ENCODE measurements at regions not wholly inside any gene's neighbourhood (a gene's known extent, or its start where the extent isn't known, plus 50 kb on each side); places are given as distances from the start of the nearest gene placed in this dataset.
"Not testable (repeated sequence)": the region's sequence is repeated elsewhere in the genome, so short reads cannot be mapped to it uniquely, and the experiment has no call there.

DNA sequence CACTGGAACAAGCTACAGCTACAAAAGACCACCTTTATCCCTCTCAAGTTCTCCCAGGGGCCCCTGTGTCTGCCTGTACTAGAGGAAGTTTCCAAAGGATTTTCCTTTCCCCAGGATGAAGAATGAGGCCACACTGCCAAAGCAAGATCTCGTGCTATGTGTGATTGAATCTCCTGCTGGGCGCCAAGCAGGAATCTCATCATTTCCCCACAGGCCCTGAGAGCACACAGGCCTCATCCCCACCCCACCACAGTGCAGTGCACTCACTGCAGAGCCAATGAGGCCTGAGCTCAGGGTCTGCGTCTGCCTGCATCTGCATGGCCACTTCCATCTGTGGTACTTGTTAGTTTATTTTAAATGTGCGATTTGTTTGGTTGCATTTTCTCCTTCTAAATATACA lies 387.4 kb upstream of the ASIC2 start:
- no peak for DNase-seq (ENCODE audit: extremely low read depth, low read depth, low spot score)

DNA sequence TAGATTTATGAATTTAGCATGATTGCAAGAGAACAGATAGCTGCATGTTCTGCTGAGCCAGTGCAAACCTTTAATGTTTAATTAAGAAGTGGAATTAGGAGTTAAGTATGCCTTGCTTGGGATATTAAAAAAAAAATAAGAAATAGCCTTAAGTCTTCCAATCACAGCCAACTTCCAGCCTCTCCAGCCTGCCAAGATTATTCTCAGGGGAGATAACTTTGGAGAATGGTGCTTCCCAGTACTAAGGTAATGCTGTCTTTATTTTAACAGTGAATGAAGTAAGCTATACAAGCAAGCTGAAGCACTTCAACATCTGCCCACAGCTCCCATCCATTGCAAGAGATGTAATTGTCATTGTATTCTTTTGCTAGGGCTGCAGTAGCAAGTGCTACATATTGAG lies 389.5 kb upstream of the ASIC2 start:
- DNase-seq (ENCODE audit: extremely low read depth, low read depth, low spot score): no peak

DNA sequence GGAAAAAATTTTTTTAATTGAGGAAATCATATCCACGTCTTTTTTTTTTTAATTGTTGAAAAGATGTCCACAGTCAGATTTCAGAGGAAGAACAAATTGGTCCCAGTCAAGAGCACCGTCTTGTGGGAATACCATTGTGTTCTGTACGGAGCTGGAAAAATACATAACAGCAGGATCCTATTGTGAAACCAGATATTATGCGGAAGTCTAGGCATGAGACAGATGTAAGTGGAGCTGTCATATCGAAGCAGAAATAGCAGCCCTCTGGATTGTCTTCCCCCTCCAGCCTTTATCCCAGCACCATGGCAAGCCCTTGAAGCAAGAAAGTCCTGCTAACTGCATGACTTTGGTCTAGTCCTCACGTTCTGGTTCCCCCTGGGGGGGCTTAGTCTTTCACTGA lies 391.6 kb upstream of the ASIC2 start:
- no peak for DNase-seq (ENCODE audit: extremely low read depth, low read depth, low spot score)

DNA sequence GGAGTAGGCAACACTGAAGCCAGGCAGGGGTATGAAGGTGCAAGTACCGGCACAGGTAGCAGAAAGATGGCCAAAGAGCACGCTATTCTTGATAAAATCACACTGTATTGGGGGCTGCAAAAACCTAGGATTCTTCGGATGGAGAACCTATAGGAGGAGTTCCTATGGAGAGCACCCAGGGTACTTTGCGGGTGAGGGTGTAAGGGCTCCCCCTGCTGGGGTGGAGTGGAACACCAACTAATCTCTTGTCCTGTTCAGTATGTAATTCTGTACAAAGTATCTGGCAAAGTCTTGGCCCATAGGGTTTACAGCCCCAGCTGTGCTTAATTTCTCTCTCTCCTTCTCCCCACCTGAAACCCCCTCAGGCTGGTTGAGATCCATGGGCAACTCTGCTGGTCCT lies 393.1 kb upstream of the ASIC2 start:
- no peak for DNase-seq (ENCODE audit: extremely low read depth, low read depth, low spot score)

DNA sequence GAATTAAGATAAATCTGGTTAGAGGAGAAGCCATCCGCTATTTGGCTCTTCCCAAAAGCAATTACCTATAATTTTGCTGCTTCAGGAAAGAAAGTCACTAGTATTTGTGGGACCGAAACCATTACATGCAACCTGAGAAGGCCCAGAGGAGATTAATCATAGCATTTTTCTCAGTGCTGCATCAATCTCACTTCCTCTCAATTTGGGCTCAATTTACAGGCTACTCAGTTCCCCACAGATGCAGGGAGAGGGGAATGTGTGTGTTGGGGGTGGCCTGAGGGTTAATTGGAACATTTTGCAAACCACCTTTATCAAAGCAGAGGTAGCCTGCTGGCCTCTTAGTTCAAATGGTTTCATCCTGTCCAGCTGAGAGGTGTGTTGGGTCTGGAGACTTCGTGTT lies 394.7 kb upstream of the ASIC2 start:
- no peak for DNase-seq (ENCODE audit: extremely low read depth, low read depth, low spot score)

DNA sequence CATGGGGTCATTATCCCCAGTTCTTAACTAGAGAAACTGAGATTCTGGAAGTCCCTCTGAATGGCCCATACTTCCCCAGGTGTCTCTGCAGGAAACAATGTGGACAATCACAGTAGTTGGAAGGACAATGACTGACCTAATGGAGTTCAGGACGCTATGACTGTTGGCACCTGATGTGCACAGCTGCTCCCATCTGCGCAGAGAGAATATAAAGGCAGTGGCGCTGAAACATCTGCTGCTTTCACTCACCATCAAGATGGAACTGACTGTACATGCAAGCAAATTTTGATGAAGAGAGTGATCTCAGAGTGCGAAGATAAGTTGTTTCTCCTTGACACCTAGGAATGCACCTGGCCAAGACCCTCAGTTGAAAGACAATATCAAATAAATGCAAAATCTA lies 395.7 kb upstream of the ASIC2 start:
- DNase-seq (ENCODE audit: extremely low read depth, low read depth, low spot score): no peak

DNA sequence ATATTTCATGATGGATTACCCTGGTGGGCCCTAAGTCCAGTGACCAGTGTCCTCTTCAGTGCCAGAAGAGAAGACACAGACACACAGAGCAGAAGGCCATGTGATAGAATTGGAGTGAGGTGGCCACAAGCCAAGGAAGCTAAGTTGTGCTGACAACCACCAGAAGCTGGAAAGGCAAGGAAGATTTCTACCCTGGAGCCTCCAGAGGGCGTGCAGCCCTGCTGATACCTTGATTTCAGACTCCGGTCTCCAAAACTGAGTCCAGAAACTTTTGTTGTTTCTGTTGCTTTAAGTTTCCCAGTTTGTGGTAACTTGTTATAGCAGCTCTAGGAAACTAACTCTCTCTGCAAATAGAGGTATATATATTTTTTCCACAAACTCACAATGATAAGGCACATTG lies 396.6 kb upstream of the ASIC2 start:
- no peak for DNase-seq (ENCODE audit: extremely low read depth, low read depth, low spot score)

DNA sequence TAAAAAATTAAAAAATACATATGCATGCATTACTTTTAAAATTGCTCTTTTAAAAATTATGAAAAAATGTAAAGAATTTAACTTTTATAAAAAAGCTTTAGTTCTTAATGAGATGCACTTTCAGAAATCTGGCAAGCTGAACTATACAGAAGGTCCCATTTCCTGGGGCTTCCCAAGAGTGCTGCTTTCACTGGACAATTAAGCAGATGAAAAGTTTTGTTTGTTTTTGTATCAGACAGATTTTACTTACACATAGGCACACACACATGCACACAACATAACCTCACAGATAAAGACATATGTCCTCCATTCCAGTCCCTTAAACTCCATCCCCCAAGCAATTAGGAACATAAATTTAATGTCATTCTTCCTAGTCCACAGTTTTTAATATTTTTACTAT lies 402.3 kb upstream of the ASIC2 start:
- no peak for DNase-seq (ENCODE audit: extremely low read depth, low read depth, low spot score)

DNA sequence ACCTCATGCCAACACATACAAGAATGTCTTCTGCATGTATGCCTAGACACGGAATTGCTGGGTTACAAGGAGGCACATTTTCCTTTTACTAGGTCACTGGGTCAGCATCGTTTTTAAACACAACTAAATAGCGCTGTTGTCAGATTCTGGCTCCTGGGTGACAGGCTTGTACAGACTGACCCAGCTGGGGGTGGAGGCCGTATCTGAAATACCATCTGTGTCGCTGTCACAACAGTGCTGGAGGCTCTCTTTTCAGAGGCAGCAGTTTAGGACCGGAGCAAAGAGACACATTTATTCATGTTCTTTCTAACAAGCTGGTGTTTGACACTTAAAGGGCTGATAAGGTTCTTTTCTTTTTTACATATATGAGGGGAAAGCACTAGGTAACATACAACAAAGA lies 403.0 kb upstream of the ASIC2 start:
- no peak for DNase-seq (ENCODE audit: extremely low read depth, low read depth, low spot score)

DNA sequence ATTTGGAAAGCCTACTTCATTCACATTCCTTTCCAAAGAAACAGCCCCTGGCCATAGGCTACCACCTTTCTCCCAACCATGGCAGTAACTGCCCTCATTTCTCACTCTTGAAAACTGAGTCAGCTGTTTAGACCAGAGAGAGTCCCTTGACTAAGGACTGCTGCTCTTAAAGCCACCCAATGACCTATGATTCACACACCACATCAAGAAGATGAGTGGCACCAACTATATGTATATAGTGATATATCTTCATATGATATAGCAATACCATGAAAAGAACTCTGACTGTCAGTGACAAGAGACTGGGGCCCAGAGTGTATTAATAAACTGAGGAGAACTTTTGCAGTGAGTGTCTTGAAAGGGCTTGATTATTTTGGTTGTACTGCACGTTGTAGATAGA lies 404.5 kb upstream of the ASIC2 start:
- DNase-seq (ENCODE audit: extremely low read depth, low read depth, low spot score): no peak

DNA sequence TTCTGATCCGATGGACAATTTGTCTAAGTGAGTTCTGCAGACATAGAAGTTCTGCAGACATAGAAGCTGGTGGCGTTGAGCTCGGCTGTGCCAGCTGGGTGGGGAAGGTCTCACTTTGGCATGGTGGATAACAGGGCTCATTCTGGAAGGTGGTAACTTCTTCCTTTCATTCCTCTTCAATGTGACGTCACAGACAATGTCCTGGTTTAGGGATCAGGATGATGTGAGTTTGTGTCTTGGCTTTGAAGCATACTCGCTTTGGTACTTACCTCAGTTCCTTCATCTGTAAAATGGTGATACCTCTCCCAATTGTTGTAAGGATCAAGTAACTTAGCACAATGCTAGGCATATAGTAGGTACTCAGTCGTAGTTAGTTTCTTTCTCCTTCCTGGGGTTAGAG lies 408.8 kb upstream of the ASIC2 start:
- DNase-seq (ENCODE audit: extremely low read depth, low read depth, low spot score): no peak

DNA sequence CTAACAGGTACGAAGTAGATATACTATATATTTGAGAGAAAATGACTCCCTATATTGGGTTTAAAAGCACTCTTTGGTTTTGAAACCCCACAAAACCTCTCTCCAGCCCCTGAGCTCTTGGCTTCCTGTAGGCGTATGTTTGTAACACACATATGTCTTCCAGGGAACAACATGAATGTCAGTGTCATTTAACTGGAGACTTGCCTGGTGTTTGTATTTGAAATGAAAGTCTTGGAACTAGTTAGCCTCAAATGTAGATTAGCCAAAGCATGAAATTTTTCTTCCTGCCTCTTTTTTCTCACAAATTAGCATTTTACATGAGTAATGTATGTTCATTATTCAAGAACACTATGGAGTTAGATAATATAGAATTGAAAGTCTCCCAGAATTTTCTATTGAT lies 411.8 kb upstream of the ASIC2 start:
- no peak for DNase-seq (ENCODE audit: extremely low read depth, low read depth, low spot score)

DNA sequence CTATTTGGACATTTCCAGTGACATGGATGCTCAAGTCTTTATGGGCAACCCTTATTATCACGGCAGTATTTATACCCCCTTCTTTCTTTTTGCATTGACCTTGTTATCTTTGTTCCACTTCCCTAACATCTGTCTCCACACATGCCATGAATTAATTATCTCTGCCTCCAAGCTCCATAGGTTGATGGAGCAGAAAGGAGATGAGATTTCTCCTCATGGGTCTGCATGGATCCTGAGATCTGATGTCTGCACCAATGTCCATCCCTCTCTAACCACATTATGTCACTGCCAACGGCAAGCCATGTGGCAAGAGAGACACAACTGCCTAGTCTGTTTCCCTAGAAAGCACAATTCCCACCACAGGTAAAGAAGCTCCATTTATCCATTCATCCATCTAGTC lies 416.8 kb upstream of the ASIC2 start:
- no peak for DNase-seq (ENCODE audit: extremely low read depth, low read depth, low spot score)

DNA sequence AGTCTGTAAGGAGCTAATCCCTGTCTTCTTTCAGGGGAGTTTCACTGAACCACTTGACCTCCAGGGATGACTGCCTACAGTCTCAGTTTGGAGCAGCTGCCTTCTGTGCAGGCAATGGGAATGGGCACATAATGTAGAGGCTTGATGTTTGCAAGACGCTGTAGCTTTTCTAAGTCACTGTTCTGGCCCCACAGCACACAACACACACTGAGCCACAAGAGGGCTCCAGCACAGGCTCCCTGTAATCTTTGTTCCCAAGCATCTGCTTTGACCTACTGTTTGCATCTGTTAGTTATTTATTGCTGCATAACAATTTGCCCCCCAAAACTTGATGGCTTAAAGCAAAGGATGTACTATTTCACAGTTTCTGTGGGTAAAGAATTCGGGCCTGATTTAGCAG lies 419.0 kb upstream of the ASIC2 start:
- DNase-seq (ENCODE audit: extremely low read depth, low read depth, low spot score): no peak

DNA sequence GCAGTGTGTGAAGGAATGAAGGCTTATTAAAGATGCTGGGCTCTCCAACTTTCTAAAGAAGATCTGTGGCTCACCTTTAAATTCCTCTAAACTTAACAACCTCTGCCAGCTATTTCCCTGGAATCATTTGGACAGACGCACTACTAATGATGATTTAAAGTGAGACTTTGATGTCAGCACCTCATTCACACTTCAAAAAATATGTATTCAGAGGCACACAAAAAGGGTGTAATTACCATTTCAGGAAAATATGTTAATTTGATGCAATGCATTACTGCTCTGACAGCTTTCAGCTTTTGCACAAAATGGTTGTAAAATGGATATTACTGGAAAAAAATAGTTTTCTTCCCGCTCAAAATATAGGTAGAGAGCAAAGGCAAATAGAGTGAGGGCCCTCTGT lies 423.9 kb upstream of the ASIC2 start:
- DNase-seq (ENCODE audit: extremely low read depth, low read depth, low spot score): no peak

DNA sequence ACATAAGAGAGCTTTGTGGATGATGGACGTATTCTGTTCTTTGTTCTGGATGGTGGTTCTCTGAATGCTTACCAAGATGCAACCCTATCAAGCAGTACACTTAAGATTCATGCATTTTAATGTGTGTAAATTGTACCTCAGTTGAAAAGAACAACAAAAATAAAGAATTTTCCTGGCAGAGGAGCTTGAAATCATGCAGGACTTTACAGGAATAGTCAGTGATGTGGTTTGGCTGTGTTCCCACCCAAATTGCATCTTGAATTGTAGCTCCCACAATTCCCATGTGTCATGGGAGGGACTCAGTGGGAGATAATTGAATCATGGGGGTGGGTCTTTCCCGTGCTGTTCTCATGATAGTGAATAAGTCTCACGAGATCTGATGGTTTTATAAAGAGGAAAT lies 430.6 kb upstream of the ASIC2 start:
- not testable (repeated sequence) for DNase-seq (ENCODE audit: extremely low read depth, low read depth, low spot score)

DNA sequence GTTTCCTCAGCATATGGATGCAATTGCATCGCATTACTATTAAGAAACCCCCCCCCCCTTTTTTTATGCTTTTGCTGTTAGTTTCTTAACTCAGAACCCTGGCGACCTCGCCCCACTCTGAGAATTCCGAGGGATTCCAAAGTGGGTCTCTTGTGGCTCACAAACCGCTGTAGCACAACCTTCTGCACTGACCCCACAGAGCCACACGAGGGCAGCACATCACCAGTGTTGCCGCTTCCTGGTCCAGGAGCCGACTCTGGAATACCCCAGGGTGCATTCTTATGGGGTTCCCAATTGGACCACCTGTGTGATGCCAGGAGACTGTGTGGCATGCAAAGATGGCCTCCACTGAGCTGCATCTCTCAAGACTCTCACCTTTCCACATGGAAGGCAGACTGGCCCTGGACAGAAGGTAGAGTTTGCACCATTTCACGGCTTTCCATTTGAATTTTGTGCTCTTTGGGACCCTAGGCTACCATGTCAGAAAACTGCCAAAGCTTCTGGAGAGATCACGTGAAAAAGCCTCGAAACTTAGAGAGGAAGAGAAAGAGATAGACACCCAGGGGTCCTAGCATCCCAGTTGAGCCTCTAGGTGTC lies 432.7 kb upstream of the ASIC2 start:
- DNase-seq (ENCODE audit: extremely low read depth, low read depth, low spot score): no peak

DNA sequence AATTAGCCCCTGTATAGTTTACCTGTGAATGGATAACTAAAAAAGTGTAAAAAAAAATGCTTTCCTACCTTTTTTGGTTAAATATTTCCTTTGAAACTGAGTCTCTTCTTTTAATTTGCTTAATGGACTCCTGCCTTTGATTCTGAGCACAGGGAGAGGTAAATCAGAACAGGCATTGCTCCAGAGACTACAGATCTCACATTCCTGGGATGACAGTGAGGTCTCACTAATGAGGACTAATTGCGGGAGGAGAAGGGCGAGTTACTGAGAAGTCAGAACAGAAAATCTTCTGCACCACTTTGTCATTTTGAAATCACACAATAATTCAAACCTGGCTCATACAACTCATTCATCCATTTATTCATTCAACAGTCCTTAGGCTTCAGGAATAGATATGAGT lies 437.0 kb upstream of the ASIC2 start:
- DNase-seq (ENCODE audit: extremely low read depth, low read depth, low spot score): no peak

DNA sequence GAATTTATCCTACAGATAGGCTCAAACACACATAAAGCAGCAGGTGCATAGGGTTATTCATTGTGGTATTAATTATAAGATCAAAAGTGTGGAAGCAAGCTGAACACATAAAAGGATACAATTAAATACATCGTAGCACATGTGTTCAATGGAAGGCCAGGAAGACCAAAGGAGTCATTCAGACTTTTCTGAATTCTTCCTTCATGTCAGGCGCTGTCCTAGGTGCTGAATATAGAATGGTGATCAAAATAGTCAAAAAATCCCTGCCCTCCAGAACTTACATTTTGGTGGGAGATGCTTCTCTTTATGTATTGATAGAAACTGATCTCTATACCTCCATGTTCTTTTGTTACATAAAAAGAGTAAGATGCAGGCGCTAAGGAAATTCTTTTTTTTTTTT lies 439.0 kb upstream of the ASIC2 start:
- DNase-seq (ENCODE audit: extremely low read depth, low read depth, low spot score): no peak

DNA sequence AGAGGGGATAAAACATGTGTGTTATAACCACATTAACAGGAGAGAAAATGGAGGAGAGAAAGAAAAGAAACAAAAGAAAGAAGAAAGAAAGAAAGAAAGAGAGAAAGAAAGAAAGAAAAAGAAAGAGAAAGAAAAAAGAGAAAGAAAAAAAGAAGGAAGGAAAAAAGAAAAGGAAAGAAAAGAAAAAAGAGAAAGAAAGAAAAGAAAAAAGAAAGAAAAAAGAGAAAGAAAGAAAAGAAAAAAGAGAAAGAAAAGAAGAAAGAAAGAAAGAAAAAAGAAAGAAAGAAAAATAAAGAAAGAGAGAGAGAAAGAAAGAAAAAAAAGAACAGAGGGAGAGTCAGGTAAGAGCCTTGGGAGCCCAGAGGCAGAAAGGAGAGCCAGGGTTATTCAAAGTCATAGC lies 446.6 kb upstream of the ASIC2 start:
- no peak for DNase-seq (ENCODE audit: extremely low read depth, low read depth, low spot score)

DNA sequence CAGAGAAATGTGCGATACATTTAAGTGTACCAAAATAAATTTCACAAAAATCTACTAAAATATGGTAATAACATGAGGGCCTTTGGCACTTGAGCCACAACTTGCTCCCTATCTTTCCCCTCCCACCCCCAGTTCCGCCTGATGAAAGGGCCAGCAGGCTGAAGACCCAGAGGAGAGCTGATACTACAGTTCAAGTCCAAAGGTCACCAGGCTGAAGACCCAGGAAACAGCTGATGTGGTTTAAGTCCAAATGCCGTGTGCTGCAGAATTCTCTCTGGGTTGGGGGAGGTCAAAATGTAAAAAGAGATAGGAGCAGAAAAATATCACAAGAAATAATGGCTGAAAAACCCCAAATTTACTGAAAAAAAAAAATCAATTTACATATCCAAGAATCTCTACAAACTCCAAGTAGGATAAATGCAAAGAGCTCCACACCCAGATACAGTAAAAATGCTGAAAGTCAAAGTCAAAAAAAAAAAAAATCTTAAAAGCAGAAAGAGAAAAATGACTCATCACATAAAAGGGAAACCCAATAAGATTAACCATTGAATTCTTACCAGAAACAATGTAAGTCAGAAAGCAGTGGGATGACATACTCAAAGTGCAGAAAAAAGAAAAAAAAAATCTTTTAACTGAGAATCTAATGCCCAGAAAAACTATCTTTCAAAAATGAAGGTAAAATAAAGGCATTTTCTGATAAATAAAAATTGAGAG lies 452.1 kb upstream of the ASIC2 start:
- DNase-seq (ENCODE audit: extremely low read depth, low read depth, low spot score): no peak

DNA sequence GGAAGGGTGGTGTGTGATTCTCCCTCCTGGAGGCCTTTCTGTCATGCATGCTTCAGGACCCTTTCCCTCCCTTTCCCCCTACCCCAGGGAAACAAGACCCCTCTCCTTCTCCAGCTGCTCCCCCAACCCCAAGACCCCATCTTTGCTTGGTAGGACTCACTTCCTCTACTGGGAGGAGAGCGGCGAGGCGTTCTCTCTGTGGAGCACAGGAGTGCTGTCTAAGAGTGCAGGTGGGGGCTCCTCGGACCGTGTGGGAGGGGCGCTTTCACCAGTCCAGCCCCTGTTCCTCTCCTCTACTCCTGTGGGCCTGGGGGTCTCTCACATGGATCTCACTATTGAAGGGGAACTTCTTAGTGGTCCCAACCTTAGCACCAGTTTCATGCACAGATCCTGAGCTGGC lies 456.1 kb upstream of the ASIC2 start:
- DNase-seq (ENCODE audit: extremely low read depth, low read depth, low spot score): no peak

Measured in glomerular endothelial cell (primary cell).